CD4-positive, alpha-beta T cell treated with Interleukin-4 for 1 hour (primary cell): ENCODE measurements at regions not wholly inside any gene's neighbourhood (a gene's known extent, or its start where the extent isn't known, plus 50 kb on each side); places are given as distances from the start of the nearest gene placed in this dataset.
"Not testable (repeated sequence)": the region's sequence is repeated elsewhere in the genome, so short reads cannot be mapped to it uniquely, and the experiment has no call there.

ENCODE experiments used
- DNase-seq, 2 donors: peaks; one replicate each; pipeline ENCODE4 v3.0.0-alpha.2; 2020 to 2022

- no peak for DNase-seq
Measured at GRCh38 chr4:8675383-8675782, 82.8 kb downstream of the CPZ start.

DNA sequence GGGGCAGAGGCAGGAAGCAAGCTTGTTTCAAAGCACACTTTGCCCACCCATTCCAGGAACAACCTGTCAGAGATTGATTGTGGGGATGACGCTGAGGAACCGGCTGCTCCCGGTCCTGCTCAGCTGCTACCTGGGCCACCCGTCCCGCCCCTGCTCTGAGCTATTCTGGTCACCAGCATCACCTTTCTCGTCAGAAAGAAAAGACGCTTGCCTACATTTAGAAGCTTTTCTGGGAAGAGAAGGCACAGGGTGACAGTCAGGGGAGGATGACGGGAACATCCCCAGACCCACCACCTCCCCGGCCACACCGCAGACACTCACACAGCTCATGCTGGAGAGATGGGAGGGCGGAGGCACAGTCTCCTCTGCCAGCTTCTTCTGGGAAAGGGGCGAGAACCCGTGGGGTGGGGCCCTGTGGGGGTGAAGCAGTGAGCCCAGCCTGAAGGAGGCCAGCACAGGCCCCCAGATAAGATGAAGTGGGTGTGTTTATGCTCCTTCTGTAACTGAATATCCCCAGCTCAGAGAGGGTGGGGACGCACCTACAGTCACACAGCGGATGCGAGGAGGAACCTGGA is 81.8 kb downstream of the CPZ start:
- DNase-seq = no peak

- DNase-seq = not testable (repeated sequence)
Measured at GRCh38 chr4:8673106-8673505, 80.5 kb downstream of the CPZ start.

- DNase-seq = no peak
Measured at GRCh38 chr4:8672486-8672885, 79.9 kb downstream of the CPZ start.

DNA sequence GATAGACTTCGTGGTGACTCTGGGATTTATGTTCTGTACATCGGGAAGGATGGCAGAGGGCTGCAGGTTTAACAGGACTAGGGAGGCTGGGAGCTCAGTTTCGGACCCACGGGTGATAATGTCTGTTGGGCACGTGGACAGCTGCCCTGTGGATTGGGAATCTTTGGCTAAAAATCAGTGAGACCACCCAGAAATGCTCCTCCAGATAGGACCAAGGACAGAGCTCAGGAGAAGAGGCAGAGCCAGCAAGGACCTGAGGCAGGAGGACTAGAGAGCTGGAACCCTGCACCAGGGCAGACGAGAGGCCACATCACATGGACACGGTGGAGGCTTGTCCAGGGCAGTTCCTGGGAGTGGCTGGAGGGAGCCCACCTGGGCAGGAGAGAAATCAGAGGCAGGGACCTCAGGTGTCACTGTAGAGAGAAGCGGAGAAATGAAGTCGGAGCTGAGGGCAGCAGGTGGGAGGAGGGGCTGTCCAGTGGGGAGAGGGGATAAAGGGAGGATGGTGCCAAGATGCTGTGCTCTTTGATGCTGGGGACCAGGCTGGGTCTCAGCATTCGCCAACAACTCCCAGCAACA is 79.2 kb downstream of the CPZ start:
- no peak for DNase-seq
